HEK293 (cell line): ENCODE measurements at regions not wholly inside any gene's neighbourhood (a gene's known extent, or its start where the extent isn't known, plus 50 kb on each side); places are given as distances from the start of the nearest gene placed in this dataset.

Experiments used
- CTCF ChIA-PET: fragments of 350-600 bp; formaldehyde crosslinking; extraction: SDS; loops from one replicate; lab custom pipeline; 2021; ENCODE audit warnings: antibody characterized with exemption; lab: Yijun Ruan, JAX
- POLR2A ChIA-PET: fragments of 300-600 bp; formaldehyde crosslinking; extraction: SDS; loops from one replicate; lab custom pipeline; 2020; ENCODE audit warnings: antibody characterized with exemption, inconsistent platforms; lab: Yijun Ruan, JAX
- H3K27ac ChIP-seq: fragments of 200-500 bp; sonication (Bioruptor generic); 2 replicates; pipeline ENCODE4 v1.5.1; 2014; ENCODE audit warnings: low read depth, low read length, control low read depth, inconsistent platforms; ENCODE audit errors: extremely low read depth
- H3K36me3 ChIP-seq, 2 experiments: fragments of 200-500 bp in 1 of 2; sonication (Bioruptor generic) in 1 of 2; 1 replicate in 1 of 2; 2 replicates in 1 of 2; pipeline ENCODE4 v1.5.1; 2014 to 2017; ENCODE audit warnings: inconsistent platforms in 2 of 2, low read length in 2 of 2; ENCODE audit not compliant: control insufficient read depth in 2 of 2, insufficient read depth in 1 of 2
- H3K4me1 ChIP-seq: fragments of 200-500 bp; sonication (Bioruptor generic); 2 replicates; pipeline ENCODE4 v1.5.1; 2014; ENCODE audit warnings: mild to moderate bottlenecking, low read length, inconsistent platforms; ENCODE audit not compliant: control insufficient read depth, insufficient read depth
- H3K4me3 ChIP-seq: 2 replicates; pipeline ENCODE4 v1.5.1; 2011; ENCODE audit warnings: low read depth, mild to moderate bottlenecking, control low read depth, low read length, moderate library complexity
- H3K9me3 ChIP-seq: fragments of 200-500 bp; sonication (Bioruptor generic); 2 replicates; pipeline ENCODE4 v1.5.1; 2014; ENCODE audit warnings: low read depth, low read length, inconsistent platforms; ENCODE audit not compliant: control insufficient read depth, insufficient read depth
- BCL11B ChIP-seq: fragments of 450-650 bp; formaldehyde crosslinking; IDR thresholded peaks from 2 replicates; pipeline ENCODE4 v1.5.1; 2016; ENCODE audit warnings: low read depth, missing biosample characterization, missing genetic modification characterization
- FEZF1 ChIP-seq: fragments of 450-650 bp; formaldehyde crosslinking; IDR thresholded peaks from 2 replicates; pipeline ENCODE4 v1.5.1; 2016; ENCODE audit warnings: missing biosample characterization, missing genetic modification characterization
- GLI2 ChIP-seq: fragments of 450-650 bp; formaldehyde crosslinking; IDR thresholded peaks from 2 replicates; pipeline ENCODE4; 2017; ENCODE audit warnings: missing biosample characterization, missing genetic modification characterization, low read depth, borderline replicate concordance
- HOXC10 ChIP-seq: sonication (generic); formaldehyde crosslinking; IDR thresholded peaks from 2 replicates; pipeline ENCODE4 v1.8.1; 2023; ENCODE audit warnings: mild to moderate bottlenecking, missing genetic modification reagents
- KLF1 ChIP-seq: fragments of 450-650 bp; formaldehyde crosslinking; IDR thresholded peaks from 2 replicates; pipeline ENCODE4 v1.5.1; 2016; ENCODE audit warnings: missing biosample characterization, missing genetic modification characterization
- KLF10 ChIP-seq: fragments of 450-650 bp; IDR thresholded peaks from 2 replicates; pipeline ENCODE4 v1.5.1; 2018; ENCODE audit warnings: missing biosample characterization, mild to moderate bottlenecking, missing genetic modification characterization
- KLF9 ChIP-seq: fragments of 450-650 bp; formaldehyde crosslinking; IDR thresholded peaks from 2 replicates; pipeline ENCODE4 v1.5.1; 2016; ENCODE audit warnings: missing biosample characterization, missing genetic modification characterization, low read depth
- PRDM10 ChIP-seq: fragments of 450-650 bp; formaldehyde crosslinking; IDR thresholded peaks from 2 replicates; pipeline ENCODE4 v1.5.1; 2016; ENCODE audit warnings: missing biosample characterization, missing genetic modification characterization
- WT1 ChIP-seq: fragments of 450-650 bp; formaldehyde crosslinking; IDR thresholded peaks from 2 replicates; pipeline ENCODE4 v1.5.1; 2016; ENCODE audit warnings: missing biosample characterization, missing genetic modification characterization
- ZBTB17 ChIP-seq: fragments of 450-650 bp; formaldehyde crosslinking; IDR thresholded peaks from 2 replicates; pipeline ENCODE4 v1.5.1; 2016; ENCODE audit warnings: missing biosample characterization, missing genetic modification characterization
- ZEB2 ChIP-seq: fragments of 450-650 bp; formaldehyde crosslinking; IDR thresholded peaks from 2 replicates; pipeline ENCODE4 v1.5.1; 2016; ENCODE audit warnings: missing biosample characterization, missing genetic modification characterization
- ZNF114 ChIP-seq: fragments of 450-650 bp; formaldehyde crosslinking; IDR thresholded peaks from 2 replicates; pipeline ENCODE4 v1.5.0; 2017; ENCODE audit warnings: missing biosample characterization, missing genetic modification characterization
- ZNF140 ChIP-seq: fragments of 450-650 bp; formaldehyde crosslinking; IDR thresholded peaks from 2 replicates; pipeline ENCODE4 v1.5.1; 2016; ENCODE audit warnings: missing biosample characterization, missing genetic modification characterization
- ZNF394 ChIP-seq: fragments of 450-650 bp; formaldehyde crosslinking; IDR thresholded peaks from 2 replicates; pipeline ENCODE4 v1.5.1; 2016; ENCODE audit warnings: missing biosample characterization, missing genetic modification characterization, mild to moderate bottlenecking, moderate library complexity, borderline replicate concordance
- ZNF423 ChIP-seq: fragments of 450-650 bp; formaldehyde crosslinking; IDR thresholded peaks from 2 replicates; pipeline ENCODE4 v1.5.1; 2016; ENCODE audit warnings: missing biosample characterization, missing genetic modification characterization
- ZNF433 ChIP-seq: fragments of 450-650 bp; formaldehyde crosslinking; IDR thresholded peaks from 2 replicates; pipeline ENCODE4 v1.5.1; 2016; ENCODE audit warnings: missing biosample characterization, missing genetic modification characterization, low read depth
- ZNF654 ChIP-seq: fragments of 450-650 bp; formaldehyde crosslinking; IDR thresholded peaks from 2 replicates; pipeline ENCODE4 v1.5.1; 2016; ENCODE audit warnings: low read depth, missing biosample characterization, missing genetic modification characterization
- ZNF660 ChIP-seq: fragments of 450-650 bp; IDR thresholded peaks from 2 replicates; pipeline ENCODE4 v1.5.1; 2018; ENCODE audit warnings: missing biosample characterization, mild to moderate bottlenecking, missing genetic modification characterization
- ZNF701 ChIP-seq: fragments of 450-650 bp; formaldehyde crosslinking; IDR thresholded peaks from 2 replicates; pipeline ENCODE4 v1.5.1; 2016; ENCODE audit warnings: missing biosample characterization, missing genetic modification characterization
- ZNF768 ChIP-seq: fragments of 450-650 bp; formaldehyde crosslinking; IDR thresholded peaks from 2 replicates; pipeline ENCODE4 v1.5.1; 2018; ENCODE audit warnings: missing biosample characterization, mild to moderate bottlenecking, missing genetic modification characterization
- TF ChIP-seq, protein P1 (sequence below): fragments of 450-650 bp; formaldehyde crosslinking; IDR thresholded peaks from 2 replicates; pipeline ENCODE4 v1.5.1; 2016; ENCODE audit warnings: missing biosample characterization, missing genetic modification characterization
- TF ChIP-seq, protein P2 (sequence below): fragments of 450-650 bp; IDR thresholded peaks from 2 replicates; pipeline ENCODE4 v1.5.1; 2018; ENCODE audit warnings: missing biosample characterization, mild to moderate bottlenecking, missing genetic modification characterization
- TF ChIP-seq, protein P3 (sequence below): fragments of 450-650 bp; formaldehyde crosslinking; IDR thresholded peaks from 2 replicates; pipeline ENCODE4; 2016; ENCODE audit warnings: missing biosample characterization, missing genetic modification characterization

DNA sequence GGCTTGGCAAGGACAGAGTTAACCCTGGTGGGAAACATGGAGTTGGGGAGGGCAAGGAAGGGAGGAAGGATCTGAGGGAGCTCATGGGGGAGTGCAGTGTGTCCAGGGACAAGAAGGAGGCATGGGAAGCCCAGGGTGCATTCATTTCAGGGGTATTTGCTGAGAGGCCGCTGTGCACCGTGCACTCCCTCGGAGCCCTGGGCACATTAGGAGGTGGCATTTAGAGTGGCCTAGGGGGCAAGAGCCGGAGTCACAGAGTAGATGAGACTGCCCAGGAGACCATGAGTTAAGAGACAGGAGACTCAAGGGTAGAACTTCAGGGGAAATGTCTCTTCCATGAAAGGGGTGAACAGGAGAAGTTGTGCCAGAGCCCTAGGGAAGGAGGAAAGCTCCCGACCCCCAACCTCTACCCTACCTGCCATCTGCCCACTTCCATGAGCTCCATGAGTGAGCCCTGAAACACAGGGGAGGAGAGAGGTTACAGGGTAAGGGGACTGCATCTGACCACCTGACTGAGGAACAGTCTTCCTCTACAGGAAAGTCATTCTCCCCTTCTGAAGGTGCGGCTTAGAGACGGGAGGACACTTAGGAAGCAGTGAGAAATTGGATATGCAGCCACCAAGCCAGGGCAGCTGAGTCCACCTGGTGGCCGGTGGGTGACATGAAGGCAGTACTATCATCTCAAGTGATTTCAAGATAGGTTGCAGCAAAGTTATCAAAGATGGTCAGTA lies 58.5 kb upstream of the COPS8 start:
- H3K4me3 ChIP-seq: no peak overlapping the region
- no peaks in the 10 kb centered on the region for H3K9me3 ChIP-seq
- ChIA-PET CTCF (interaction anchor here (0.6 to 1.3 kb wide), 6 partner anchors 79 to 718 kb away, joined by 3 to 4 read pairs (median 4); no protein-coding TSS in a partner anchor), POLR2A (no interaction called here)
- TF ChIP-seq ZNF394 (no peak), ZNF654 (peak; percentile 29)
- TF ChIP-seq, protein P1, sequence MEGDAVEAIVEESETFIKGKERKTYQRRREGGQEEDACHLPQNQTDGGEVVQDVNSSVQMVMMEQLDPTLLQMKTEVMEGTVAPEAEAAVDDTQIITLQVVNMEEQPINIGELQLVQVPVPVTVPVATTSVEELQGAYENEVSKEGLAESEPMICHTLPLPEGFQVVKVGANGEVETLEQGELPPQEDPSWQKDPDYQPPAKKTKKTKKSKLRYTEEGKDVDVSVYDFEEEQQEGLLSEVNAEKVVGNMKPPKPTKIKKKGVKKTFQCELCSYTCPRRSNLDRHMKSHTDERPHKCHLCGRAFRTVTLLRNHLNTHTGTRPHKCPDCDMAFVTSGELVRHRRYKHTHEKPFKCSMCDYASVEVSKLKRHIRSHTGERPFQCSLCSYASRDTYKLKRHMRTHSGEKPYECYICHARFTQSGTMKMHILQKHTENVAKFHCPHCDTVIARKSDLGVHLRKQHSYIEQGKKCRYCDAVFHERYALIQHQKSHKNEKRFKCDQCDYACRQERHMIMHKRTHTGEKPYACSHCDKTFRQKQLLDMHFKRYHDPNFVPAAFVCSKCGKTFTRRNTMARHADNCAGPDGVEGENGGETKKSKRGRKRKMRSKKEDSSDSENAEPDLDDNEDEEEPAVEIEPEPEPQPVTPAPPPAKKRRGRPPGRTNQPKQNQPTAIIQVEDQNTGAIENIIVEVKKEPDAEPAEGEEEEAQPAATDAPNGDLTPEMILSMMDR (tag by site-specific recombination): 0 out of 2 replicates have a peak, but pooled peaks have one; percentile 24
- no peaks in the 10 kb centered on the region for H3K36me3 ChIP-seq
- H3K4me1 ChIP-seq: no peaks in the 10 kb centered on the region
- no peak overlapping the region for H3K27ac ChIP-seq

GRCh38 chr2:237027712-237028029 lies 58.0 kb upstream of the COPS8 start:
- no peak for TF ChIP-seq WT1 (tag by site-specific recombination)
- TF ChIP-seq ZBTB17 (tag by site-specific recombination): no peak
- TF ChIP-seq ZNF394: no peak
- TF ChIP-seq ZNF768 (tag by site-specific recombination): no peak
- TF ChIP-seq ZNF114: no peak
- no peak for TF ChIP-seq FEZF1
- no peak for TF ChIP-seq BCL11B (tag by site-specific recombination)
- no peak for TF ChIP-seq ZNF140
- no peak for TF ChIP-seq ZNF433 (tag by site-specific recombination)
- no peak for TF ChIP-seq KLF1 (tag by site-specific recombination)
- TF ChIP-seq, protein P2, sequence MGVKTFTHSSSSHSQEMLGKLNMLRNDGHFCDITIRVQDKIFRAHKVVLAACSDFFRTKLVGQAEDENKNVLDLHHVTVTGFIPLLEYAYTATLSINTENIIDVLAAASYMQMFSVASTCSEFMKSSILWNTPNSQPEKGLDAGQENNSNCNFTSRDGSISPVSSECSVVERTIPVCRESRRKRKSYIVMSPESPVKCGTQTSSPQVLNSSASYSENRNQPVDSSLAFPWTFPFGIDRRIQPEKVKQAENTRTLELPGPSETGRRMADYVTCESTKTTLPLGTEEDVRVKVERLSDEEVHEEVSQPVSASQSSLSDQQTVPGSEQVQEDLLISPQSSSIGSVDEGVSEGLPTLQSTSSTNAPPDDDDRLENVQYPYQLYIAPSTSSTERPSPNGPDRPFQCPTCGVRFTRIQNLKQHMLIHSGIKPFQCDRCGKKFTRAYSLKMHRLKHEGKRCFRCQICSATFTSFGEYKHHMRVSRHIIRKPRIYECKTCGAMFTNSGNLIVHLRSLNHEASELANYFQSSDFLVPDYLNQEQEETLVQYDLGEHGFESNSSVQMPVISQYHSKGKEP: no peak
- TF ChIP-seq PRDM10: no peak
- no peak for TF ChIP-seq KLF10 (tag by site-specific recombination)
- Histone ChIP-seq H3K36me3 (no peaks in the 10 kb centered on the region), H3K27ac (no peak overlapping the region), H3K4me1 (no peaks in the 10 kb centered on the region), H3K4me3 (no peak overlapping the region), H3K9me3 (no peaks in the 10 kb centered on the region)
- CTCF ChIA-PET: interaction anchor here (0.6 to 1.3 kb wide), 4 partner anchors 78 to 515 kb away, joined by 3 to 4 read pairs (median 4); no protein-coding TSS in a partner anchor
- POLR2A ChIA-PET: no interaction called here

DNA sequence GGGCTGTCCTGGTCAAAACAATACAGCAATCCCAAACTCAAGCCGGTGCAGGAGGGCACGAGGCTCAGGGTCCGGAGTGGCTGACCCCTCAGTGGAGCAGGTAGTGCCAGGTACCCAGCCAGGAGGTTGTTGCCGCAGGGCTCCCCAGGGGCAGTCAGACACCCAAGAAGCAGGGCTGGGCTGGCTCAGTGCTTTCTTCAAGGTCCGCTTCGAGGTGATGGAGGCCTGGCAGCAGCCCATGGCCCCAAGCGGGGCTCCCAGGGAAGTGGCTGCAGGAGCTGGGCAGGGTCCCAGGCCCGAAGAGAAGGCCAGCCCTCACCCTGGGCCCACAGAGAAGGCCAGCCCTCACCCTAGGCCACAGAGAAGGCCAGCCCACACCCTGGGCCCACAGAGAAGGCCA lies 55.3 kb upstream of the COPS8 start:
- POLR2A ChIA-PET: no interaction called here
- Histone ChIP-seq H3K36me3 (no peaks in the 10 kb centered on the region), H3K9me3 (no peaks in the 10 kb centered on the region), H3K4me1 (no peaks in the 10 kb centered on the region), H3K27ac (no peak overlapping the region), H3K4me3 (no peak overlapping the region)
- TF ChIP-seq ZNF423 (tag by site-specific recombination) (no peak), HOXC10 (CRISPR knock-in tag) (no peak), GLI2 (tag by site-specific recombination) (no peak), ZEB2 (tag by site-specific recombination) (no peak), ZNF701 (tag by site-specific recombination) (no peak), KLF9 (tag by site-specific recombination) (no peak), ZNF660 (tag by site-specific recombination) (no peak), KLF1 (tag by site-specific recombination) (no peak)
- TF ChIP-seq, protein P3, sequence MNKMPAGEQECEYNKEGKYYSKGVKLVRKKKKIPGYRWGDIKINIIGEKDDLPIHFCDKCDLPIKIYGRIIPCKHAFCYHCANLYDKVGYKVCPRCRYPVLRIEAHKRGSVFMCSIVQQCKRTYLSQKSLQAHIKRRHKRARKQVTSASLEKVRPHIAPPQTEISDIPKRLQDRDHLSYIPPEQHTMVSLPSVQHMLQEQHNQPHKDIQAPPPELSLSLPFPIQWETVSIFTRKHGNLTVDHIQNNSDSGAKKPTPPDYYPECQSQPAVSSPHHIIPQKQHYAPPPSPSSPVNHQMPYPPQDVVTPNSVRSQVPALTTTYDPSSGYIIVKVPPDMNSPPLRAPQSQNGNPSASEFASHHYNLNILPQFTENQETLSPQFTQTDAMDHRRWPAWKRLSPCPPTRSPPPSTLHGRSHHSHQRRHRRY: no peak
- TF ChIP-seq, all 188 proteins: peak for 0
- CTCF ChIA-PET: no interaction called here
